Common myeloid progenitor, CD34-positive (primary cell): ENCODE measurements at regions not wholly inside any gene's neighbourhood (a gene's known extent, or its start where the extent isn't known, plus 50 kb on each side); places are given as distances from the start of the nearest gene placed in this dataset.
"Not testable (repeated sequence)": the region's sequence is repeated elsewhere in the genome, so short reads cannot be mapped to it uniquely, and the experiment has no call there.

Experiments used
- CTCF ChIA-PET: fragments of 350-600 bp; sonication (Branson Sonifier 250); formaldehyde crosslinking; loops from one replicate; lab custom pipeline; 2021; ENCODE audit warnings: antibody characterized with exemption; lab: Charles Lee
- POLR2A ChIA-PET: fragments of 350-600 bp; sonication (Branson Sonifier 250); formaldehyde crosslinking; loops from one replicate; lab custom pipeline; 2021; ENCODE audit warnings: antibody characterized with exemption; lab: Charles Lee
- DNase-seq, 3 donors: peaks; one replicate each; pipeline versions ENCODE4 v3.0.0 to v3.0.0-alpha.2; 2013
- H3K27ac ChIP-seq, 2 experiments: 1 replicate in 1 of 2; 2 replicates in 1 of 2; pipeline ENCODE4 v1.7.0; 2013; ENCODE audit warnings: inconsistent platforms in 2 of 2, low read length in 2 of 2, mild to moderate bottlenecking in 2 of 2, low read depth in 1 of 2, moderate library complexity in 1 of 2; ENCODE audit not compliant: severe bottlenecking in 2 of 2, insufficient read depth in 1 of 2, poor library complexity in 1 of 2
- H3K27me3 ChIP-seq, 5 experiments: replicated peaks in 2 of 5; 1 replicate in 3 of 5; 2 replicates in 2 of 5; pipeline versions ENCODE4 v1.6.1 to v1.7.0; 2013; ENCODE audit warnings: low read length in 4 of 5, mild to moderate bottlenecking in 2 of 5, moderate library complexity in 2 of 5, inconsistent platforms in 1 of 5; ENCODE audit not compliant: insufficient read depth in 5 of 5, control insufficient read depth in 4 of 5
- H3K36me3 ChIP-seq, 4 experiments: 1 replicate in 2 of 4; 2 replicates in 2 of 4; pipeline versions ENCODE4 v1.6.1 to v1.7.0; 2013; ENCODE audit warnings: low read length in 3 of 4, control low read depth in 1 of 4, mild to moderate bottlenecking in 1 of 4; ENCODE audit not compliant: control insufficient read depth in 4 of 4, insufficient read depth in 4 of 4
- H3K4me1 ChIP-seq, 4 experiments: 1 replicate in 3 of 4; 2 replicates in 1 of 4; pipeline versions ENCODE4 v1.6.1 to v1.7.1; 2013; ENCODE audit warnings: low read length in 3 of 4, mild to moderate bottlenecking in 3 of 4, control low read depth in 1 of 4, inconsistent platforms in 1 of 4, moderate library complexity in 1 of 4; ENCODE audit not compliant: control insufficient read depth in 4 of 4, insufficient read depth in 4 of 4; ENCODE audit errors: control extremely low read depth in 1 of 4
- H3K4me3 ChIP-seq, 7 experiments: 1 replicate in 4 of 7; 2 replicates in 3 of 7; pipeline versions ENCODE4 v1.5.1 to v1.7.0; 2013; ENCODE audit warnings: mild to moderate bottlenecking in 7 of 7, low read length in 6 of 7, moderate library complexity in 6 of 7, inconsistent platforms in 2 of 7, low read depth in 2 of 7, control low read depth in 1 of 7; ENCODE audit not compliant: insufficient read depth in 4 of 7, control insufficient read depth in 1 of 7; ENCODE audit errors: extremely low read depth in 1 of 7
- H3K9me3 ChIP-seq, 5 experiments: 1 replicate in 4 of 5; 2 replicates in 1 of 5; pipeline versions ENCODE4 v1.6.1 to v1.7.1; 2013; ENCODE audit warnings: low read length in 4 of 5, mild to moderate bottlenecking in 2 of 5, inconsistent platforms in 1 of 5, low read depth in 1 of 5, moderate library complexity in 1 of 5; ENCODE audit not compliant: control insufficient read depth in 4 of 5, insufficient read depth in 2 of 5; ENCODE audit errors: control extremely low read depth in 1 of 5
- WGBS: methylation state at CpG from one replicate; pipeline ENCODE4 v1.1.5; 2013; ENCODE audit not compliant: insufficient coverage; 5-methylcytosine and 5-hydroxymethylcytosine counted together

DNA sequence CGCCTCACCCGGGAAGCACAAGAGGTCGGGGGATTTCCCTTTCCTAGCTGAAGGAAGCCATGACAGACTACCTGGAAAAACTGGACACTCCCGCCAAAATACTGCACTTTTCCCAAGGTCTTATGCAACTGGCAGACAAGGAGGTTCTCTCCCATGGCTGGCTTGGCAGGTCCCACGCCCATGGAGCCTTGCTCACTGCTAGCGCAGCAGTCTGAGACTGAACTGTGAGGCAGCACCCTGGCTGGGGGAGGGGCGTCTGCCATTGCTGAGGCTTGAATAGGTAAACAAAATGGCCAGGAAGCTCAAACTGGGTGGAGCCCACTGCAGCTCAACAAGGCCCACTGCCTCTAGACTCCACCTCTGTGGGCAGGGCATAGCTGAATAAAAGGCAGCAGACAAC, 92.1 kb downstream of the C4BPA start:
- H3K36me3 ChIP-seq, H3K4me1 ChIP-seq, POLR2A ChIA-PET, H3K27ac ChIP-seq, DNase-seq, H3K4me3 ChIP-seq, H3K9me3 ChIP-seq, H3K27me3 ChIP-seq: not testable (repeated sequence)
- CTCF ChIA-PET = interaction anchor here (1.6 kb wide), 1 partner anchor 10 kb away, joined by 4 read pairs; no protein-coding TSS in a partner anchor
- 100% methylated on average over 7 of the region's 7 CpGs for WGBS

DNA sequence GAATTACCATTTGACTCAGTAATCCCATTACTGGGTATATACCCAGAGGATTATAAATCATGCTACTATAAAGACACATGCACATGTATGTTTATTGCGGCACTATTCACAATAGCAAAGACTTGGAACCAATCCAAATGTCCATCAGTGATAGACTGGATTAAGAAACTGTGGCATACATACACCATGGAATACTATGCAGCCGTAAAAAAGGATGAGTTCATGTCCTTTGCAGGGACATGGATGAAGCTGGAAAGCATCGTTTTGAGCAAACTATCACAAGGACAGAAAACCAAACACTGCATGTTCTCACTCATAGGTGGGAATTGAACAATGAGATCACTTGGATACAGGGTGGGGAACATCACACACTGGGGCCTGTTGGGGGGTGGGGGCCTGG, 97.5 kb downstream of the C4BPA start:
- H3K27ac ChIP-seq, H3K27me3 ChIP-seq, H3K4me3 ChIP-seq, DNase-seq, POLR2A ChIA-PET, H3K4me1 ChIP-seq, H3K9me3 ChIP-seq, H3K36me3 ChIP-seq: not testable (repeated sequence)
- WGBS = 100% methylated on average over 1 of the region's 3 CpGs
- CTCF ChIA-PET = interaction anchor here (1.3 kb wide), 1 partner anchor 12 kb away, joined by 3 read pairs; no protein-coding TSS in a partner anchor

DNA sequence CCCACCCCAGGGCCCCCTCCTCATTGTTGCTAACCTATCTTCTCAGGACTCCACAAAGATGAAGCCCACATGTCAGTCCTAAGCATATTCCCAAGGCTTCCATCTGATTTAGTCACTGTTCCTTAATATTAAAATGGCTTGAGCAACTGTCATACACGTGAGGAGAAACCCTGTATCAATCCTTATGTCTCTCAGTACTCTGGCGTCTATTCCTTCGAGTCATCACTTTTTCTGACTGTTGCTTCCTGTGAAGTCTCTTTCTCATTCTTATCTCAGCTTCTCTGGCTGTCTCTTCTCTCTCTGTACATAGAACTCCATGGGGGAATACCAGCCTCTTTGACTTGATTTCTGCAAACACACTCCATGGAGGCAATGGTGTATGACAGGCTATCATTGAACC, 98.4 kb downstream of the C4BPA start:
- H3K4me3 ChIP-seq = no peak overlapping the region
- WGBS = 63% methylated on average over 3 of the region's 3 CpGs
- CTCF ChIA-PET = no interaction called here
- no peak for DNase-seq
- H3K4me1 ChIP-seq = peaks cover 0 to 3% (median 0%) of the 10 kb centered on the region in 4 experiments
- no peaks in the 10 kb centered on the region for H3K27me3 ChIP-seq
- no peaks in the 10 kb centered on the region for H3K36me3 ChIP-seq
- POLR2A ChIA-PET = no interaction called here
- H3K9me3 ChIP-seq = peaks cover 0 to 2% (median 0%) of the 10 kb centered on the region in 5 experiments
- H3K27ac ChIP-seq = no peak overlapping the region

DNA sequence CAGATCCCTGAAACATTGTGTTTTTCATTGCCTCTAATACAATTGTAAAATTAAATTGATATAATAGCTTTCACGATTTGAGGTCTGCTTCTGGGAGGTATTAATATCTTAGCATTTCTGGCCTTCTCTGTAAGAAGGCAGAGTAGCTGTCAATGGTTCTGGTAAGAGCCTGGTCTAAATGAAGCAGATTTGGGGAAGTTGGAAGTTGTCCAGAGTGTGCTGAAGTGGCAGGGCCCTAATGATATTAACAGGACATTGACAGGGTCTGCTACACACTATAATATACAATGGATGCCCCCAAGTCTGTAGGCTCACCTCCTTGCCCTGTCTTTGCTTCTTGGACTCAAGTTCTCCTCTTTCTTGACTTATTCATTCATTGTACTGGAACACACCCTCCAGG, 99.5 kb downstream of the C4BPA start:
- H3K36me3 ChIP-seq = no peaks in the 10 kb centered on the region
- POLR2A ChIA-PET = no interaction called here
- CTCF ChIA-PET = no interaction called here
- no peaks in the 10 kb centered on the region for H3K27me3 ChIP-seq
- WGBS = no CpG with 5 or more reads among the region's 1 CpG
- peaks cover 0 to 2% (median 0%) of the 10 kb centered on the region in 5 experiments for H3K9me3 ChIP-seq
- peak in 2 of 3 donors; percentile 38 to 41 for DNase-seq
- peaks cover 0 to 3% (median 0%) of the 10 kb centered on the region in 4 experiments for H3K4me1 ChIP-seq
- no peak overlapping the region for H3K4me3 ChIP-seq
- H3K27ac ChIP-seq = no peak overlapping the region

DNA sequence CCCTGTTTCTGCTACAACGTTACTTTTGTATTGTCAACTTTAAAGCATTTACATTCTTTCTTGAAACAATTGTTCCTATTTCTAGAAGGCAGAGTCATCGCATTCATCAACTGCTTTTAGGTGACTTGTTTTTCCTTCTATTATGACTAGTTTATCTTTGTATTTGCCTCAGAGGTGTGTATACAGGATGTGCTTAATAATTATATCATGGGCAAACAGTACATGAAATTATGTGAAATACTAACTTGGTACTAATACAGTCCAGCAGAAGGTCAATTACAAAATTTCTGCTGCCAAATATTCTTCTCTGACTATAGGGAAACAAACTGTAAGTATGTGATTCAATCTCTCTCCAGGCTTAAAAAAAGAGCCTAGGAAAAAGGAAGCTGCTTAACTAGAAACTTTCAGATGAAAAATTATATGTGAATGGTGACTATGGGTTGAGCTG, 101.6 kb downstream of the C4BPA start:
- Histone ChIP-seq H3K4me1 (peaks cover 0 to 3% (median 0%) of the 10 kb centered on the region in 4 experiments), H3K36me3 (no peaks in the 10 kb centered on the region), H3K27ac (no peak overlapping the region), H3K4me3 (no peak overlapping the region), H3K27me3 (no peaks in the 10 kb centered on the region), H3K9me3 (peaks cover 0 to 2% (median 0%) of the 10 kb centered on the region in 5 experiments)
- ChIA-PET POLR2A (no interaction called here), CTCF (interaction anchor here (1.8 kb wide), 1 partner anchor 21 kb away, joined by 4 read pairs; no protein-coding TSS in a partner anchor)
- WGBS = 89% methylated on average over 1 of the region's 2 CpGs
- DNase-seq = no peak

DNA sequence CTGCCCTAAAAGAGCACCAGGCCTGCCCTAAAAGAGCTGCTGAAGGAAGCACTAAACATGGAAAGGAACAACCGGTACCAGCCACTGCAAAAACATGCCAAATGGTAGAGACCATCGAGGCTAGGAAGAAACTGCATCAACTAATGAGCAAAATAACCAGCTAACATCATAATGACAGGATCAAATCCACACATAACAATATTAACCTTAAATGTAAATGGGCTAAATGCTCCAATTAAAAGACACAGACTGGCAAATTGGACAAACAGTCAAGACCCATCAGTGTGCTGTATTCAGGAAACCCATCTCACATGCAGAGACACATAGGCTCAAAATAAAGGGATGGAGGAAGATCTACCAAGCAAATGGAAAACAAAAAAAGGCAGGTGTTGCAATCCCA, 104.7 kb downstream of the C4BPA start:
- H3K4me1 ChIP-seq, POLR2A ChIA-PET: not testable (repeated sequence)

DNA sequence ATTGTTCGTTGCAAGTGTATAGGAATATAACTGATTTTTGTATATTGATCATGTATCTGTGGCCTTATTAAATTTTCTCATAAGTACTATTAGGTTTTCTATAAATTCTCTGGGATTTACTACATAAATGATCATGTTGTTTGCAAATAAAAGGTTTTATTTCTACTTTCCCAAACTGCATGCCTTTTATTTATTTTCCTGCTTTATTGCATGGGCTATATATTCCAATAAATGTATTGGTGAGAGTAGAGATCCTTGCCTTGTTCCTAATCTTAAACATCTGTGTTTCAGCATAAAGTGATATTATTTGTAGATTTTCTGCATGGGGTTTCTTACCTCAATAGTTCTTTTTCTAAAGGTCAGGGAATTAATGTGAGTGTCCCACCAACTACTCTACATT, 107.0 kb upstream of the CD55 start:
- ChIA-PET CTCF (no interaction called here), POLR2A (no interaction called here)
- Histone ChIP-seq H3K27me3 (peaks cover 0 to 5% (median 0%) of the 10 kb centered on the region in 5 experiments), H3K9me3 (peaks cover 0 to 9% (median 0%) of the 10 kb centered on the region in 5 experiments), H3K36me3 (no peaks in the 10 kb centered on the region), H3K27ac (no peak overlapping the region), H3K4me1 (peaks cover 10 to 14% (median 12%) of the 10 kb centered on the region in 4 experiments), H3K4me3 (no peak overlapping the region)
- WGBS = no CpG with 5 or more reads among the region's 1 CpG
- no peak for DNase-seq

More for the DNA sequence above, 104.7 kb downstream of the C4BPA start:
- H3K36me3 ChIP-seq, H3K27me3 ChIP-seq, DNase-seq, H3K4me3 ChIP-seq, CTCF ChIA-PET, H3K9me3 ChIP-seq, H3K27ac ChIP-seq: not testable (repeated sequence)
- no CpG with 5 or more reads among the region's 2 CpGs for WGBS
